ENCODE measurements at regions not wholly inside any gene's neighbourhood (a gene's known extent, or its start where the extent isn't known, plus 50 kb on each side); places are given as distances from the start of the nearest gene placed in this dataset.
"Not testable (repeated sequence)": the region's sequence is repeated elsewhere in the genome, so short reads cannot be mapped to it uniquely, and the experiment has no call there.

- DNase-seq (ENCODE audit: low read depth in 2 of 2), result peak in 1 of 2 donors; percentile 19
Observed at GRCh38 chr3:171980578-171981270, 58.7 kb upstream of the FNDC3B start.

DNA sequence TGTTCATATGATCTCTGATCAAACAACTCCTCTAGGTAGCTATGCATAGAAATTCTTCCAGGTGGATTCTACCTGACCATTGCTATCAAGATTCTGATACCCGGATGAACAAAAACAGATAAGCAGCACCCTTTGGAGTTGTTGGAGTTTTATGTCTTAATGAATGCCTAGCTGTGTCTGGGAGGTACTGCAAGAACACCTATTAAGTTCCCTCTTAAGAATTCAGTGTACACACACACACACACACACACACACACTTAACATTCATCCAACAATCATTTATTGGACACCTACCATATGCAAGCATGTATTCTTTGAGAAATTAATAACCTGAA lies 58.1 kb upstream of the FNDC3B start:
- DNase-seq (ENCODE audit: low read depth in 2 of 2), result no peak

- DNase-seq (ENCODE audit: low read depth in 2 of 2), result peak in 1 of 2 donors; percentile 8
Observed at GRCh38 chr3:171982828-171983227, 56.5 kb upstream of the FNDC3B start.

DNA sequence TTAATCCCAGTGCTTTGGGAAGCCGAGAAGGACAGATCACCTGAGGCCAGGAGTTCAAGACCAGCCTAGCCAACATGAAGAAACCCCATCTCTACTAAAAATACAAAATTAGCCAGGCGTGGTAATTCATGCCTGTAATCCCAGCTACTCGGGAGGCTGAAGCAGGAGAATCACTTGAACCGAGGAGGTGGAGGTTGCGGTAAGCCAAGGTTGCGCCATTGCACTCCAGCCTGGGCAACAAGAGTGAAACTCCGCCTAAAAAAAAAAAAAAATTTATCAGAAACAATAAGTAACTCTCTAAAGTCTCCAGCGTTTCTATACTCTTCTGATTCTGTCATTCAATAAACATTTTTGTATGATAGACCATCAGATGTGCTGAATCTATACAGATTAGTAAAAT lies 55.7 kb upstream of the FNDC3B start:
- not testable (repeated sequence) for DNase-seq (ENCODE audit: low read depth in 2 of 2)

DNA sequence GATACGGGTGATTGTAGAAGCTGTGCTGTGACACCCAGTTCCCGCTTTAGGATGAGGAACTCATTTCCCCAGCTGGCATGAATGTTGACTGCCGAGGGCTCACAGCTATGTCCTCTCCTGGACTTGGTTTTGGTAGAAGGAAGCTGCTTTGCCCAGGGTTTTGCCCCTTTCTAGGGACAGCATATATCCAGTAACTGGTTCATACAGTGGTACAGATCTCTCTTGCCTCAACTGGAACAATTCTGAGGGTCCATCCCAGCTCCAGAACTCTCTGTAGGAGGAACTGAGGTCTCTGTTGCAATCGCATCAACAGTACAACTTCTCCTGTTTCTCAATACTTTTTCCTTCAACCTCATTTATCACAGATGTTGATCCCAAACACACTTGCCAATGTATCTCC lies 54.5 kb upstream of the FNDC3B start:
- DNase-seq (ENCODE audit: low read depth in 2 of 2), result no peak

GRCh38 chr3:171986176-171986575 lies 53.2 kb upstream of the FNDC3B start:
- DNase-seq (ENCODE audit: low read depth in 2 of 2), result no peak

DNA sequence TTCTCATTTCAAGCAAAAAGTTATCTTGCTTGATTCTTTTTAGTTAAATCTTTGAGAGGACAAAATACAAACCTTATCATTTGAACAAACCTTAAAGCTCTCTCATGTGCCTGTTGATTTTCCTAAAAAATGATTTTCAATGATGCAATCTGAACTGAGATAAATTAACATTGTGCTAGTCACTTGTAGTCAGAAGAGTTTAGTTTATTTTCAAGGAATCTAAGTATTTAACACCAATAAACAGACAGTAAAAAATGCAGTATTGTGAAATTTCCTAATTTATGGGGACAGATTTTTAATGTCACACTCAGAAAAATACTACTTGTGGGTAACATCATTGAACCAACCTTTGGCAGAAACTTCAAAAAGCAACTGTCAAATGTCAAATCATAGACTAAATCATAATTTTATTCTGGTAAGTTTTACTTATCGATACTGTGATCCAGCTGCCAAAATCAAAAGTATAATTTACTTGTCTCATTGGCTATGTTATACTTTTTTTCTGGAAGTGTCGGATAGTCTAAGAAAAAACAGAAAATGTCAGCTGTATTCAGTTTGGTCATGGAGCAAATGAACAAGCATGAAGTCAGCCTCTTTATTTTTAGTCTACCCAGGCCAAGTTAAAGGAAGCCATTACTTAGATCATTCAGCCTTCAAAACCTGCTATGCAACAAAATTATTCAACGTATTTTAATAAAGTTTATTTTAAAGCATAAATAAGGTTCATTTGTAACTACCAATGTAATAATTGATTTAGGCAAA lies 52.4 kb upstream of the FNDC3B start:
- no peak for DNase-seq (ENCODE audit: low read depth in 2 of 2)

Data from dermis microvascular lymphatic vessel endothelial cell (primary cell).